ENCODE measurements at regions not wholly inside any gene's neighbourhood (a gene's known extent, or its start where the extent isn't known, plus 50 kb on each side); places are given as distances from the start of the nearest gene placed in this dataset.
A peak's percentile ranks its signal among the peaks of the same experiment; 100 is the strongest.

DNA sequence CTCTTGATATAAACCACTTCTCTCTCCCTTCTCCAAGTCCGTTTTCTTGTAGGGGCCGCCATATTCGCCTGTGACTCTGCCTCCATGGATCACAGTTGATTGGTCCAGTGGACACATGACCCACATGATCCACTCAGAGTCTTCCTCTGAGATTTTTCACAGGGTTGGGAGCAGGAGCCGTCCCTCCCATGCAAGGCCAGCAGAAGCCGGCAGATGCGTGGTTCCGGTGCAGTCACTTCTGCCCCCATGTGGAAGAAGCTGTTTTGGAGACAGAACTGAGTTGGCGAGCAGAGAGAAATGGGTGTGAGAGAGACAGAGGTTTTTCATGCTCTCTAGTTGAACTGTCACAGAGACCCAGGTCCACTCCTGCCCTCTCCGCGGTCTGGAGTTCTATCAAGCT lies 83.3 kb downstream of the C16orf95 start:
- peaks cover 0 to 2% of the 10 kb centered on the region in 2 donors for H3K4me1 ChIP-seq (ENCODE audit: control insufficient read depth in 2 of 2, insufficient read depth in 2 of 2, low read length in 2 of 2)
- H3K36me3 ChIP-seq (ENCODE audit: control insufficient read depth in 2 of 2, insufficient read depth in 2 of 2, low read length in 2 of 2): no peaks in the 10 kb centered on the region
- no peak overlapping the region for H3K4me3 ChIP-seq (ENCODE audit: low read length in 2 of 2)
- peaks cover 0 to 4% of the 10 kb centered on the region in 2 donors for H3K9me3 ChIP-seq (ENCODE audit: control insufficient read depth in 2 of 2, low read length in 2 of 2)
- H3K9ac ChIP-seq (ENCODE audit: low read depth in 1 of 2, low read length in 2 of 2): no peak overlapping the region
- H3K27me3 ChIP-seq (ENCODE audit: control insufficient read depth in 2 of 2, insufficient read depth in 2 of 2, low read length in 2 of 2): no peaks in the 10 kb centered on the region
- H3K27ac ChIP-seq (ENCODE audit: low read depth in 2 of 2, low read length in 2 of 2): no peak overlapping the region

GRCh38 chr16:87234601-87235000 lies 82.6 kb downstream of the C16orf95 start:
- H3K27ac ChIP-seq (ENCODE audit: low read depth in 2 of 2, low read length in 2 of 2): no peak overlapping the region
- H3K4me3 ChIP-seq (ENCODE audit: low read length in 2 of 2): no peak overlapping the region
- no peaks in the 10 kb centered on the region for H3K27me3 ChIP-seq (ENCODE audit: control insufficient read depth in 2 of 2, insufficient read depth in 2 of 2, low read length in 2 of 2)
- peaks cover 0 to 2% of the 10 kb centered on the region in 2 donors for H3K4me1 ChIP-seq (ENCODE audit: control insufficient read depth in 2 of 2, insufficient read depth in 2 of 2, low read length in 2 of 2)
- H3K36me3 ChIP-seq (ENCODE audit: control insufficient read depth in 2 of 2, insufficient read depth in 2 of 2, low read length in 2 of 2): no peaks in the 10 kb centered on the region
- H3K9me3 ChIP-seq (ENCODE audit: control insufficient read depth in 2 of 2, low read length in 2 of 2): peaks cover 0 to 4% of the 10 kb centered on the region in 2 donors
- no peak overlapping the region for H3K9ac ChIP-seq (ENCODE audit: low read depth in 1 of 2, low read length in 2 of 2)

DNA sequence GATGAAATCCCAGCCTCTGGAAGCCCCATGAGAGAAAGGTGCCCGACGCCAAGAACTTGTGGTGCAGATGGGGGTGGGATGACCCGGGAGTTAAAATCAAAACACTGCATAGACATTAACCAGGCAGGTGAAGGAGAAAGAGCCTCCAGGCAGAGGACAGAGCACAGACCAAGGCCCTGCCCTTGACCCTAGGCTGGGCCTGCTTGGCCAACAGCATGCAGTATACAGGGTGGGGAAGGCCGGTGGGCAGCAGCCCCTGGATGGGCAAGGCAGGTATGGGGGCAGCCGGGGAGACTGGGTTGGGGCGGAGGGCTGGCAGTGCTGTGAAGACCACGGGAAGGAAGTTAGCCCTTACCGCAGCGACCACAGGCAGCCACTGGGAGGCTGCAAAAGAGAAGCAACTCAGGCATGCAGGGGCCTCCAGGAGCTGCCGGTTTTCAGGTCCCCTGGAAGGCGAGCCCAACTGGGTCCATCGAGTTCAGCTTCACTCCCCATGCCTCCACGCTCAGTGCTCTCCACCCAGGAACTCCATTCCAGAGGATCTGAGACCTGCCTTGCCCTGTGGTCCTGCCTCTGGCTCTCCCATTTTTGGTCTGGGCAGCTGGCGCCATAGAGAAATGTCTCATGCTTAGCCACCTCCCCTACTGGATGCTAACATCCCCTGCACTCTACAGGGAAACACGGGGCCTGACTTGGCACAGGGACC lies 81.2 kb downstream of the C16orf95 start:
- no peak overlapping the region for H3K9ac ChIP-seq (ENCODE audit: low read depth in 1 of 2, low read length in 2 of 2)
- H3K36me3 ChIP-seq (ENCODE audit: control insufficient read depth in 2 of 2, insufficient read depth in 2 of 2, low read length in 2 of 2): no peaks in the 10 kb centered on the region
- peaks cover 0 to 13% of the 10 kb centered on the region in 2 donors for H3K4me1 ChIP-seq (ENCODE audit: control insufficient read depth in 2 of 2, insufficient read depth in 2 of 2, low read length in 2 of 2)
- no peaks in the 10 kb centered on the region for H3K27me3 ChIP-seq (ENCODE audit: control insufficient read depth in 2 of 2, insufficient read depth in 2 of 2, low read length in 2 of 2)
- H3K4me3 ChIP-seq (ENCODE audit: low read length in 2 of 2): no peak overlapping the region
- no peak overlapping the region for H3K27ac ChIP-seq (ENCODE audit: low read depth in 2 of 2, low read length in 2 of 2)
- H3K9me3 ChIP-seq (ENCODE audit: control insufficient read depth in 2 of 2, low read length in 2 of 2): peaks cover 0 to 4% of the 10 kb centered on the region in 2 donors

- peaks cover 0 to 4% of the 10 kb centered on the region in 2 donors for H3K9me3 ChIP-seq (ENCODE audit: control insufficient read depth in 2 of 2, low read length in 2 of 2)
- H3K27ac ChIP-seq (ENCODE audit: low read depth in 2 of 2, low read length in 2 of 2): no peak overlapping the region
- no peak overlapping the region for H3K4me3 ChIP-seq (ENCODE audit: low read length in 2 of 2)
- H3K9ac ChIP-seq (ENCODE audit: low read depth in 1 of 2, low read length in 2 of 2): no peak overlapping the region
- H3K4me1 ChIP-seq (ENCODE audit: control insufficient read depth in 2 of 2, insufficient read depth in 2 of 2, low read length in 2 of 2): peaks cover 0 to 14% of the 10 kb centered on the region in 2 donors
- no peaks in the 10 kb centered on the region for H3K27me3 ChIP-seq (ENCODE audit: control insufficient read depth in 2 of 2, insufficient read depth in 2 of 2, low read length in 2 of 2)
- H3K36me3 ChIP-seq (ENCODE audit: control insufficient read depth in 2 of 2, insufficient read depth in 2 of 2, low read length in 2 of 2): no peaks in the 10 kb centered on the region
Observed at GRCh38 chr16:87236516-87237115, 80.6 kb downstream of the C16orf95 start.

GRCh38 chr16:87238361-87238715 lies 78.9 kb downstream of the C16orf95 start:
- Histone ChIP-seq H3K4me1 (ENCODE audit: control insufficient read depth in 2 of 2, insufficient read depth in 2 of 2, low read length in 2 of 2) (peaks cover 0 to 14% of the 10 kb centered on the region in 2 donors), H3K9ac (ENCODE audit: low read depth in 1 of 2, low read length in 2 of 2) (no peak overlapping the region), H3K9me3 (ENCODE audit: control insufficient read depth in 2 of 2, low read length in 2 of 2) (no peaks in the 10 kb centered on the region), H3K27ac (ENCODE audit: low read depth in 2 of 2, low read length in 2 of 2) (peak overlapping the region in 1 of 2 donors; percentile 31), H3K4me3 (ENCODE audit: low read length in 2 of 2) (no peak overlapping the region), H3K27me3 (ENCODE audit: control insufficient read depth in 2 of 2, insufficient read depth in 2 of 2, low read length in 2 of 2) (no peaks in the 10 kb centered on the region), H3K36me3 (ENCODE audit: control insufficient read depth in 2 of 2, insufficient read depth in 2 of 2, low read length in 2 of 2) (no peaks in the 10 kb centered on the region)

- H3K27me3 ChIP-seq (ENCODE audit: control insufficient read depth in 2 of 2, insufficient read depth in 2 of 2, low read length in 2 of 2): no peaks in the 10 kb centered on the region
- H3K4me1 ChIP-seq (ENCODE audit: control insufficient read depth in 2 of 2, insufficient read depth in 2 of 2, low read length in 2 of 2): peaks cover 0 to 14% of the 10 kb centered on the region in 2 donors
- no peak overlapping the region for H3K27ac ChIP-seq (ENCODE audit: low read depth in 2 of 2, low read length in 2 of 2)
- H3K36me3 ChIP-seq (ENCODE audit: control insufficient read depth in 2 of 2, insufficient read depth in 2 of 2, low read length in 2 of 2): no peaks in the 10 kb centered on the region
- H3K9ac ChIP-seq (ENCODE audit: low read depth in 1 of 2, low read length in 2 of 2): no peak overlapping the region
- H3K4me3 ChIP-seq (ENCODE audit: low read length in 2 of 2): no peak overlapping the region
- no peaks in the 10 kb centered on the region for H3K9me3 ChIP-seq (ENCODE audit: control insufficient read depth in 2 of 2, low read length in 2 of 2)
Observed at GRCh38 chr16:87239545-87239944, 77.6 kb downstream of the C16orf95 start.

- H3K4me1 ChIP-seq (ENCODE audit: control insufficient read depth in 2 of 2, insufficient read depth in 2 of 2, low read length in 2 of 2): peaks cover 0 to 14% of the 10 kb centered on the region in 2 donors
- H3K27ac ChIP-seq (ENCODE audit: low read depth in 2 of 2, low read length in 2 of 2): no peak overlapping the region
- no peak overlapping the region for H3K9ac ChIP-seq (ENCODE audit: low read depth in 1 of 2, low read length in 2 of 2)
- peak overlapping the region; percentile 6 to 7 for H3K4me3 ChIP-seq (ENCODE audit: low read length in 2 of 2)
- no peaks in the 10 kb centered on the region for H3K27me3 ChIP-seq (ENCODE audit: control insufficient read depth in 2 of 2, insufficient read depth in 2 of 2, low read length in 2 of 2)
- H3K36me3 ChIP-seq (ENCODE audit: control insufficient read depth in 2 of 2, insufficient read depth in 2 of 2, low read length in 2 of 2): no peaks in the 10 kb centered on the region
- no peaks in the 10 kb centered on the region for H3K9me3 ChIP-seq (ENCODE audit: control insufficient read depth in 2 of 2, low read length in 2 of 2)
Observed at GRCh38 chr16:87240211-87241136, 76.7 kb downstream of the C16orf95 start.

GRCh38 chr16:87241137-87241771 lies 75.9 kb downstream of the C16orf95 start:
- H3K4me1 ChIP-seq (ENCODE audit: control insufficient read depth in 2 of 2, insufficient read depth in 2 of 2, low read length in 2 of 2): peaks cover 0 to 14% of the 10 kb centered on the region in 2 donors
- H3K4me3 ChIP-seq (ENCODE audit: low read length in 2 of 2): peak overlapping the region in 1 of 2 donors; percentile 6
- H3K27me3 ChIP-seq (ENCODE audit: control insufficient read depth in 2 of 2, insufficient read depth in 2 of 2, low read length in 2 of 2): no peaks in the 10 kb centered on the region
- no peak overlapping the region for H3K9ac ChIP-seq (ENCODE audit: low read depth in 1 of 2, low read length in 2 of 2)
- no peaks in the 10 kb centered on the region for H3K9me3 ChIP-seq (ENCODE audit: control insufficient read depth in 2 of 2, low read length in 2 of 2)
- H3K36me3 ChIP-seq (ENCODE audit: control insufficient read depth in 2 of 2, insufficient read depth in 2 of 2, low read length in 2 of 2): no peaks in the 10 kb centered on the region
- no peak overlapping the region for H3K27ac ChIP-seq (ENCODE audit: low read depth in 2 of 2, low read length in 2 of 2)

DNA sequence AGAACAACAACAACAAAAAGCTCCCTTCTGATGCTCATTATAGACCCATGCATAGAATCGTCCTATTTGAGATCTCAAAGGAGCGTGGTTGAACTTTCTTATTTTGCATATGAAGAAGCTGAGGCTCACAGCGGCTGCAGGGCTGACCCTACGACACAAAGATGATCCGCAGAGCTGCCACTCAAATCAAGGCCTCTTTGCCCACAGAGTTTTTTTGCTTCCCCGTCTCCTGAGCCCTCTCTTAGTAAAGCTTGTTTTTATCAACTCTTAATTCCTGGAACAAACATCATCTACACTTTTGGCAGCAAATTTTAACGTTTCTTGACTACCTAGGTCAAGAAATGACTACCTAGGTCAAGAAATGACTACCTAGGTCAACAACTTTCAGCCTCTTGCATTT lies 73.7 kb downstream of the C16orf95 start:
- no peak overlapping the region for H3K9ac ChIP-seq (ENCODE audit: low read depth in 1 of 2, low read length in 2 of 2)
- H3K27me3 ChIP-seq (ENCODE audit: control insufficient read depth in 2 of 2, insufficient read depth in 2 of 2, low read length in 2 of 2): no peaks in the 10 kb centered on the region
- H3K9me3 ChIP-seq (ENCODE audit: control insufficient read depth in 2 of 2, low read length in 2 of 2): no peaks in the 10 kb centered on the region
- no peaks in the 10 kb centered on the region for H3K36me3 ChIP-seq (ENCODE audit: control insufficient read depth in 2 of 2, insufficient read depth in 2 of 2, low read length in 2 of 2)
- H3K4me1 ChIP-seq (ENCODE audit: control insufficient read depth in 2 of 2, insufficient read depth in 2 of 2, low read length in 2 of 2): peaks cover 0 to 11% of the 10 kb centered on the region in 2 donors
- no peak overlapping the region for H3K27ac ChIP-seq (ENCODE audit: low read depth in 2 of 2, low read length in 2 of 2)
- no peak overlapping the region for H3K4me3 ChIP-seq (ENCODE audit: low read length in 2 of 2)
